ENCODE measurements at regions not wholly inside any gene's neighbourhood (a gene's known extent, or its start where the extent isn't known, plus 50 kb on each side); places are given as distances from the start of the nearest gene placed in this dataset.

GRCh38 chr3:180341516-180341915, 260.4 kb upstream of the TTC14 start:
- DNase-seq: no peak

GRCh38 chr3:180351601-180352000, 250.4 kb upstream of the TTC14 start:
- no peak for DNase-seq

GRCh38 chr3:180352261-180352660, 249.7 kb upstream of the TTC14 start:
- DNase-seq: peak; percentile 16 to 62 (median 58)

- no peak for DNase-seq
Measured at GRCh38 chr3:180354214-180354613, 247.7 kb upstream of the TTC14 start.

- DNase-seq: no peak
Measured at GRCh38 chr3:180358179-180358578, 243.8 kb upstream of the TTC14 start.

- DNase-seq: no peak
Measured at GRCh38 chr3:180359061-180359952, 242.7 kb upstream of the TTC14 start.

- DNase-seq: no peak
Measured at GRCh38 chr3:180359953-180360279, 242.0 kb upstream of the TTC14 start.

GRCh38 chr3:180362081-180362480, 239.9 kb upstream of the TTC14 start:
- no peak for DNase-seq

GRCh38 chr3:180375831-180376230, 226.1 kb upstream of the TTC14 start:
- no peak for DNase-seq

GRCh38 chr3:180378496-180378895, 223.5 kb upstream of the TTC14 start:
- no peak for DNase-seq

GRCh38 chr3:180382638-180383180, 219.3 kb upstream of the TTC14 start:
- peak in 1 of 3 donors; percentile 6 for DNase-seq

- DNase-seq: no peak
Measured at GRCh38 chr3:180383332-180384020, 218.5 kb upstream of the TTC14 start.

- no peak for DNase-seq
Measured at GRCh38 chr3:180390313-180390712, 211.7 kb upstream of the TTC14 start.

- no peak for DNase-seq
Measured at GRCh38 chr3:180391001-180391400, 211.0 kb upstream of the TTC14 start.

- no peak for DNase-seq
Measured at GRCh38 chr3:180401226-180401625, 200.7 kb upstream of the TTC14 start.

GRCh38 chr3:180402471-180403073, 199.4 kb upstream of the TTC14 start:
- no peak for DNase-seq

- no peak for DNase-seq
Measured at GRCh38 chr3:180403156-180403555, 198.8 kb upstream of the TTC14 start.

- peak in 1 of 3 donors; percentile 7 for DNase-seq
Measured at GRCh38 chr3:180408654-180409053, 193.3 kb upstream of the TTC14 start.

- DNase-seq: no peak
Measured at GRCh38 chr3:180409170-180409569, 192.8 kb upstream of the TTC14 start.

GRCh38 chr3:180409883-180410282, 192.1 kb upstream of the TTC14 start:
- DNase-seq: no peak

GRCh38 chr3:180414157-180414556, 187.8 kb upstream of the TTC14 start:
- no peak for DNase-seq

- no peak for DNase-seq
Measured at GRCh38 chr3:180416111-180416594, 185.8 kb upstream of the TTC14 start.

All from muscle of back (tissue), 3 donors.